GM21526 (cell line): ENCODE measurements at regions not wholly inside any gene's neighbourhood (a gene's known extent, or its start where the extent isn't known, plus 50 kb on each side); places are given as distances from the start of the nearest gene placed in this dataset.
A peak's percentile ranks its signal among the peaks of the same experiment; 100 is the strongest.

Source experiments
- ATAC-seq: cut with Tn5 transposase; IDR thresholded peaks from one replicate; pipeline ENCODE4 v1.9.1; 2021; ENCODE audit warnings: moderate library complexity; ENCODE audit not compliant: unreplicated experiment, low FRiP score

DNA sequence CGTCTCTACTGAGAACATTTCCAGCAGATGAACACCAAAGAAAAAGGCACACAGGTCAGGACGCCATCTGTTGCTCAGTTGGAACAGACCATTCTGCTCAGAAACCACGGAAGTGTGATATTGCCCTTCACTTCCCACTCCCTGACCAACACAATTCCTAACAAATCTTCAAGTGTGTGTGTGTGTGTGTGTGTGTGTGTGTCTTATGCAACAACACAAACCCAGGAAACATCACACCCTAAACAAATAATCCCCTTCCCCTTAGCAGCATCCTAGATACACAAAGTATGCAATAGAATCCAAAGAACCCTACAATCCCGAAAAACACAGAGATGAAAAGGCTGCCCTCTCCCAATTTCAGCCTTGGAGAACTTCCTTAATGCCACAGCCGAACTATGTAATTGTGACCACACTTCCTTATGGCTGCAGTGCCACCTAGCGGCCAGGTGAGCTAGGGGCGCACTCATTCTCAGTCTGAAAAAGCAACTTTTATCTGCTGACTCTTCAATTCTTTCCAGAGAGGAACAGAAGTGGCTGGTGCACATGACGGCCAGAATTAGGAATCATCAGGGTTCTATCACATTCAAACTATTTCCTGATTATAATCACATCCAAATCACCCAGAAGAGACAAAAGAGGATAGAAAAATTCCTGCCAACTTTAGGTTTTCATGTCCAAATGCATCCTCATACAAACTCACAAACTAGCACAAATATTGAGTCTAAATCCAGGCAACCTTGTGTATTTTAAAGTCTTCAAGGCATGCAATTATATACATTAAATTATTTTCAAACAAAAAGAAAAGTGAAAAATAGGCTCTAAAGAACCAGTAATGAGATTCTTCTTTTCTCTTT lies 164.9 kb downstream of the DHX15 start:
- peak; percentile 89 for ATAC-seq

DNA sequence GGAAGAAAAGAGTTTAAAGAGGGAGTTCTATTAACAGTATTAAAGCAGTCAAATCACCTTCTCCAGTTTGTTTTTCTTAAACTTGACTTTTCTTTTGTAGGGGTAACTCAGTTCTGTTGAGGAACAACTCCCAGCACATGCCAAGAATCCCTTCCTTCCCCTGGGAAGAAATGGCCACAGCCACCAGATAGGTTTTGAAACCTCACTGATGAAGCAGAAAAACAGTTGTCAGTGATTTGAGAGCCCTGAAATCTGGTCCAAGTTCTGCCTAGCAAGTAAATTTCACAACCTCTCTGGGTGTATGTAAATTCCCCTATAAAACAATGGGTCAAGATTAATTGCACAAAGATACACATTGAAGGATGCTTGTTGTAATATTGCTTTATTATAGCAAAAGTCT lies 167.1 kb downstream of the DHX15 start:
- ATAC-seq: no peak

DNA sequence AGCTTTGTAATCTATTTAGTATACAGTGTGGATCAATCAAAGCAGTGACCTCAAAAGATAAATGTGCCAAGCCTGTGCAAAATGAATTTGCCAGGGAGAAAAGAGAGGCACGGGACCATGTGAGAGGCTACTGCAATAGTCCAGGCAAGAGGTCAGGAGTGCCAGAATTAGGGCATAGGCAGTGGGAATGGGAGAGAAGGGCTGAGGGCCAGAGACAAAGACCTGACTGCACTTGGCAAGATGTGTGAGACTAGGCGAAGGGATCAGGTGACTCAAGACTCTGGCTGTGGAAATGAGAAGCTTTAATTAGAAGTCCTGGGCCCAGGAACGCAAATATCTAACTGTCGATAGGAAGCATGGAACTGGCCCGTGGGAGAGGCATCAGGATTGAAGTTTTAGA lies 168.1 kb downstream of the DHX15 start:
- no peak for ATAC-seq

DNA sequence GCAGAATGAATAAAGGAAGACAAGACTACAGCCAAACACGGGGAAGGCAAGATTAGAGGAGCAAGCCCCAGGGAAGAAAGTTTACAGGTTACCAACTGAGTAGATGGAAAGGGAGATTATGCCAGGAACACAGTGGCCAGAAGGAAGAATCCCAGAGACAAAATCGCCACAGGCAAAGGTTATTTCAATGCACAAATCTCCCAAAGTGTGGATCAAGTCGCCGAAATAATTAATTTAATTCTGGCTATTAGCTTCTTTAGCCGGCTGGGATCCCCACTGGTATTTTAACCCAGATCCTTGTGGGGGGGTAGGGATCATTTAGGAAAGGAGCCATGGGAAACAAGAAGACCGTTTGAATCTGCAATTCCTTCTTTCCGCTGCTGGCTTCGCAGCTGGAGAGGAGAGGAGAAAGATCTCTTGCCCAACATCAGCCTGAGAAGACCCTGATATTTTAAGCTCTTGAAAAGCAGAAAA lies 171.0 kb downstream of the DHX15 start:
- no peak for ATAC-seq

DNA sequence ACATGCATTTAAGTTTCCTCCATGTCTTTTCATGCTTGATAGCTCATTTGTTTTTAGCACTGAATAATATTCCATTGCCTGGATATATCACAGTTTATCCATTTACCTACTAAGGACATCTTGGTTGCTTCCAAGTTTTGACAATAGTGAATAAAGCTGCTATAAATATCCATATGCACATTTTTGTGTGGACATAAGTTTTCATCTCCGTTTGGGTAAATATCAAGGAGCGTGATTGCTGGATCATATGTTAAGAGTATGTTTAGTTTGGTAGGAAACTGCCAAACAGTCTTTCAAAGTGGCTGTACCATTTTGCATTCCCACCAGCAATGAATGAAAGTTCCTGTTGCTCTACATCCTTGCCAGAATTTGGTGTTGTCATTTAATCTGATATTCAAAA lies 172.5 kb downstream of the DHX15 start:
- no peak for ATAC-seq

DNA sequence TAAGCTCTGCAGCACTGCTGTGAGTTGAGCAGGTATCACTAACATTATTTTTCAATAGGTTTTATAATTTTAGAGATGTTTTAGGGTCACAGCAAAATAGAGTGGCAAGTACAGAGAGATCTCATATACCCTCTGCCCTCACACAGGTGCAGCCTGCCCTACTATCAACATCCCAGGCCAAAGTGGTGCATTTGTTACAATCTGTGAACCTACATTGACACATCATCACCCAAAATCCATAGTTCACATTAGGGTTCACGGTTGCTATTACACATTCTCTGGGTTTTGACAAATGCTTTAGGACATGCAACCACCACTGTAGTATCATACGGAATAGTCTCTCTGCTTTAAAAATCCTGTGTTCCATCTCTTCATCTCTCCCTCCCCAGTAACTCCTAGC lies 173.1 kb downstream of the DHX15 start:
- ATAC-seq: no peak

DNA sequence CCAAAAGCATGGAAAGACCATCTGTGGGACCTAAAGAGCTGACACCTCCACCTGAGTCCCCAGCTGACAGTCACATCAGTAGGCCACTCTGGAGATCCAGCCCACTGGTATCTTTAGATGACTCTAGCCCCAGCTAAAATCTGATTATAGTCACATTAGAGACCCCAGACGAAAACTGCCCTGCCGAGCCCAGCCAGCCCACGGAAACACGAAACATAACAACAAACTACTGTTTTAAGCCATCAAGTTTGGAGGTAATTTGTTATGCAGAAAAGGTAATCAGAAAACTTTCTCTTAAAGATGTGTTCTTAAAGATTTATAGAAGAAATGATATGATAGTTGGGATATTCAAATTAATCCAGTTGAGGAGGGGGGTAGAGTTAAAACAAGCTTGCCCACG lies 175.7 kb downstream of the DHX15 start:
- ATAC-seq: no peak

DNA sequence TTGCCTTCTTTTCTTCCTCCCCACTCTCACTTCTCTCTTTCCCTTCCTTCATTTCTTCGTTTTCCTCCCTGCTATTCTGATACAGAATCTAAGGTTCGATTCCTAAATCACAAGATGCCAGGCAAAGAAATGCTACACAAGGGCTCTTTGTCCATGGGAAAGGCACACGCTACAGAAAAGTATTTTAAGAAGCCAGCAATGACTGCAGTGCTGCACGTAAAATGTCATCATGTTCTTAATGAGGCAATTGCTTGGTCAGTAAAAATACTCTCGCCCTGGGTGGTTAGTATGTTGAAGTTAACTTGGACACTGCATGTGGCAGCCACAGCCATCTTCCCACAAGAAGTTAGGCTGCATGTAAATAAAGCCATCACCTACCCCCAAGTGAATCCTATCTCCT lies 178.4 kb downstream of the DHX15 start:
- no peak for ATAC-seq

DNA sequence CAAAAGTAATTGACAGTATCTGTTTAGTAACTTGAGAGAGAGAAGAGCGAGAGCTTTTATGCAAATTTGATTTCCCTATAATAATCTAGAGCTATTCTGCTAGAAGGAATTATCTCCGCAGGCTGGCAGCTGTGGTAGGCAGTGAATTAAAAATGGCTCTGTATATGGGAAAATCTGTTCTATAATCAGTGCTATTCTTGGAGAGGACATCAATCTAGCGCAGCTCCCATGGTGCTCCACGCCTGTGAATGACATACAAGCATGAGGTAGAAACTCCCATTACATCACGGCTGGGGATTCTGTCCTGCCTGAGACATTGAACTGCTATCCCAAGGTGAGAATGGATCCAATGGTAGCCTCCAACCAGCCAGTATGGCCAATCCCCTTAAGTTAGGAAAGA lies 179.0 kb downstream of the DHX15 start:
- ATAC-seq: no peak

DNA sequence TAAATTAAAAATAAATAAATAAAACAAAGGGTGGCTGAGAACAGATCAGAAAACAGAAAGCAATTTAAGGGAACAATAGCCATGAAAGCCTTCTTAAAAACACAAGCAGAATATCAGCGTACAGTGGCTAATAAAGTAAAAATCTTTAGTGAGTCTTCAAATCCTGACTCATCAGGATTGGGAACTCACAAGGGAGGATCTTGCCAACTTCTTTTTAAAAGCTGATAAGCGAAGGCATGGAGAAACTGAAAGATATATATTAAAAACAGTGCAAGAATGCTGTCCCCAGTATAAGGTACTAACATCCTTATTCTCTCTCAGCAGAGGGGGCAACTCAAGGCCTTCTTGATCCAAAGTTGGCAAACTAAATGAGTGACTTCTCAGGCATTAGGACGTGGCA lies 180.1 kb downstream of the DHX15 start:
- ATAC-seq: no peak

DNA sequence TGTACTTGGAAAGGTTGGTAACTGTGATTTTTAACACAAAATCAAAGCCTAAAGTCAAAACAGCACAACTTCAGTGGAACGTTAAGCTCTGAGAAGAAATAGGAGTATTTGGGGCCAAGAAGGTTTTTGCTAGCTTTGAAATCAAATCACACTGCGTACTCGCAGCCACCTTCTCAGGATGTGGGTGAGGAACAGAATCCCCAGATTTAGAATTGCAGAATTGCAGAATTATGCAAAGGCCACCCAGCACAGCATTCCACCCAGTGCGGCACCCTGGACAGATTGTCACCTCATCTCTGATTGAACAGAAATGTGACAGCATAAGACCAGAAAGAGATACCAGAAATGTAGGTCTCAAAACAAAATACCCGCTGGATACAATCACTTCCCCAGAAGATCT lies 181.1 kb downstream of the DHX15 start:
- no peak for ATAC-seq

DNA sequence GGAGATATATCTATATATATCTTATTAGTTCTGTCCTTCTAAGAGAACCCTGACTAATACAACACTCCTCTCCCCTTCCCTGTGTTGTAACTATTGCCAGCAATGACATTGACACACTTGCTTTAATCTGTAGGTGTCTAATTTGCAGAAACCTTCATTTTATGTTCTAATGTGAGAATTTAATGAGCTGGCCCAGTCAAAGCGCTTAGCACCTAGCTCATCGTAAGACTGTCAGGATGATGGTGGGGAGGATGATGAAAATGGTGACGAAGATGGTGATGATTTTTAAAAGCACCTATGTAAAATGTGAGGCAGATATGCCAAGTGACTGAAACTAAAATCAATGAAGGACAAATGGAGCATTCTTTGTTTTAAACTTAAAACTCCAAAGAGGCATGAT lies 183.8 kb downstream of the DHX15 start:
- ATAC-seq: no peak

DNA sequence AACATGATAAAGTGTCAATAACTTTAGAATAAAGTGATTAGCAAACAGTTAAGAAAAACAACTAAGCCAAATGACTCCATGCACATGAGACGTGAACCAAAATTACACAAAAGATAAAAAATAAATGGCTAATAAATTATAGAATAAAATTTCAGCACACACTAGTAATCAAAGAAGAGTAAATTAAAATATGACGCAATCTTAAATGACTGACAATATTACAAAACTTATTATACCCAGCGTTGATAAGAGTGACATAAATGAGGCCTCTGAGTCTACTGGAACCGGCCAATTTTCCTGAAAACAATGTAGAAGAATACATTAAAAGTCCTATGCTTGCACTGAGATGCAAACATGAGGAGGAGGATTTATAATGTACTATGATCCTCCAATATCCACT lies 187.4 kb downstream of the DHX15 start:
- no peak for ATAC-seq

DNA sequence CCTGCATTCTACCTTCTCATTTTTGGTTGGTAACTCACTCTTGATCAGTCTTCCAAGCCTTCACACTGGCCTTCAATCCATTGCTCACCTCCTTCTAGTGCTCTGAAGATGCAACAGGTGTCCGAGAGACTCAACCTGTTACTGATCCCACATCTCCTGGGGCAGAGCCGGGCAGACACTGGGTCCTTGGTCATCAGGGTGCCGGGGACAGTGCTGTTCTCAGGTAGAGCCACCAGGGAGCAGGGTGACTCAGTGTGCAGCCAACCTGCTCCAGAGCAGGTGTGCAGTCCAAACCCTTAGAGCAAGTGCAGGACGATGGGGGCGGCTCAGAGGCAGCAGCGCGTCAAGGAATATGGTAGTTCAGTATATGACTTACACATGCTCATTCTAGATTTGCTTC lies 188.4 kb downstream of the DHX15 start:
- ATAC-seq: no peak

DNA sequence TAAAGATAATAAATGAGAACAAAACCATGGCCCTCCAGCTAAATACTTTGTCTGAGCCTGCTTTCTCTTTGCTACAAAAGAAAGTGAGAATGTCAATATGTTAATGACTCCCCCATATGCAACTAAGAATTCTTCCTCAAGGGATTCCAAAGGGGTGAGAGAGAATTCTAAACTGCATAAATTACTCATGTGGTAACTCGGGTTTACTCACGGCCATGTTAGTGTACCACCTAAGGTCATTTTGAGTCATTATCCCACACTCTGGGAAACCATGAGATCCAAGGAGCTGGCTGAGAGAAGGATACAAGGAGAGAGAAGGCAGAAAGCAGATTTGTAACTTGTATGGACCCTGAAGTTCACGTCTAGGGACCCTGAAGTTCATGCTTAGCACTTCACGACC lies 190.3 kb downstream of the DHX15 start:
- no peak for ATAC-seq

DNA sequence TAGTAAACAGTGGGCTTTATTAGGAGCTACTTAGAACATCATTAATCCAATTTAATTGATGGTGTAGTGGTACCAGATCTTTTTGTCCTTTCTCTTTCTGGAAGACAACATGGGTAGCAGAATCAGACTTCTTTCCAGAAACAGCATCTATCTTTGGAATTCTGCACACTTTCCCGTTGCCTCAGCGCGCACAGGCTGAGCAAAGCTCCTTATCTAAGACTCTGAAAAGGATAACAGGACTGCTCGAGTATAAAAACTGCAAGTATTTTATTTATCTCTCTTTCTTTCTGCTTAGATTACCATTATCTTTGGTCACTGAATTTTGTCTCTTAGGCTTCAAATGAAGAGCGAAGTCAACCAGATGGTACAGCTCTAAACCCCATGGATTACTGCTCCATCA lies 191.7 kb downstream of the DHX15 start:
- ATAC-seq: no peak

DNA sequence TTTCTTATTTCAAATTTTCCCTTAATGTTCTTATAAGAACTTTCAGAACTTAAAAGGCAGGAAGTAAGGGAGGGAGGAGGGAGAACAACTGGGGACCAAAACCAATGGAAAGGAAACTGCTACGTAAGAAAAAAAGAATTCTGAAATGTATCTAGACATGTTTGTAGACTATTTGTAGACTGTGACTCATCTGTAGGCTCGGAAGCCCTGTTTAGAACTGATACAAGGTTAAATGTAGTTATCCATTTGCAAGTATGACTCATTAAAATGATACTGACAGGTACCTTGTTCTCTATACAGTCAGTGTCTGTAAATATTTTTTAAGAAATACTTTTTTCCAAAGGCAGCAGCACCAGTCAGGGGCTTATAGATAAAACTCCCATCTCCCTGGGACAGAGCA lies 202.0 kb downstream of the DHX15 start:
- no peak for ATAC-seq

DNA sequence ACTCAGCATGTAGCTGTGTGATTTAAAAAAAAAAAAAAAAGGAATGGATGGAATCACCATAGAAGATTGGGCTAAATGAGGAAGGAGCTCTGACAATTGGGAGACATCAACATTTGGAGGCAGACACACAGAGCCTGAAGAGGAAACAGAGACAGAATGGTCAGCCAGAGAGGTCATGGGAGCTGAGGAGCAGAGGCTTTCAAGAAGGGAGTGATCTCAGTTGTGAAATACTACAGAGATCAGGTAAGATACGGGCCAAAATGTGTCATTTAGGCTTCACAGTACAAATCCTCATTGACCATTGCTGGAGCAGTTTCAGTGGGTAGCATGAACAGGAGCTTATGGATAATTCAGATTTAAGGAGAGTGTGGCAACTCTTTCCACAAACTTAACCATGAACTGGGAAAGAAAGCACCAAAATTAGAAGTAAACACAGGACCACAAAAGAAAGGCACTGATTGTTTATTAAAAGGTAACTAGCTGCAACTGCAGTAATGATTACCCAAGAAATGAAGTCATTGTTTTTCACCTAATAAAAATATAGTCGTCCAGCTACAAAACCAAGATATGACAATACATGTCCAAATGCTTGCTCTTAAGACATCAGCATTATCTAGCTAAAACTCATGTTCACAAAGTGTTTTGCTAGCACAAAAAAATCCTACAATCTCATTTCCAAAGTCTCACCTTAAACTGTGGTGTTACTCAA lies 203.2 kb downstream of the DHX15 start:
- no peak for ATAC-seq

DNA sequence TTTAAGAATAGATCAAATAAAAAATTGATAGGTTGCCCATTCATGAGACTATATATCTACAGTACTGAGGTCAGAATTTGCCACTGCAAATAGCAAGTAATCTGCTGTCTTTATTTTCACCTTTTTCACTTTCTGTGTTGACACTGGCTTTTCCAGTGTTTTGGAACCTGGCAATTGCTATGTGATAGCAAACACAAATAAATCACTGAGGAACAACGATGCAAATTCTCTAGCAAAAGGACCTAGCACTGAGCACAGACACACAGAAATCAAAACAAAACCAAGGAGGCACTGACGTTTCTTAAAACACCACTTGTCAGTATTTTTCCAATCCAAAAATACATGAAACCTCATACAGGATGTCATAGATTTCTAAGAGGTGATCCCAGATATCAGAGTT lies 210.7 kb downstream of the DHX15 start:
- ATAC-seq: no peak

DNA sequence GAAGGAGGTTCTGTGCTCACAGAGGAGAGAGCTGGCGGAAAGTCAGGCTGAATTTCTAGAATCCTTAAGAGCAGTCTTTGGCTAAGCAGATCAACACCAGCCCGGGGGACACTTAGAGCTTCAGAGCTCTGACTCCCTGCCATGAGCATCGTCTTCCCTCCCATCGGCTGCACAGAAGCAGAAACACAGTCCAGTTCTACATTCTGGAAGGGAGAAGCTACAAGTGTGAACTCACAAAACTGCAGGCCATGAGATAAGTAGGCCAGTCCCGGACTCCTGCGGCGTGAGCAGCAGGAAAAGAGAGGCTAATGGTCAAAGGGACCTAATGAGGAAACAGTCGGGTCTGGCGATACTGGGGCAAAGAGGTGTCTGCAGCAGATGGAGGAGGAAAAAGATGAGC lies 211.5 kb downstream of the DHX15 start:
- ATAC-seq: no peak

DNA sequence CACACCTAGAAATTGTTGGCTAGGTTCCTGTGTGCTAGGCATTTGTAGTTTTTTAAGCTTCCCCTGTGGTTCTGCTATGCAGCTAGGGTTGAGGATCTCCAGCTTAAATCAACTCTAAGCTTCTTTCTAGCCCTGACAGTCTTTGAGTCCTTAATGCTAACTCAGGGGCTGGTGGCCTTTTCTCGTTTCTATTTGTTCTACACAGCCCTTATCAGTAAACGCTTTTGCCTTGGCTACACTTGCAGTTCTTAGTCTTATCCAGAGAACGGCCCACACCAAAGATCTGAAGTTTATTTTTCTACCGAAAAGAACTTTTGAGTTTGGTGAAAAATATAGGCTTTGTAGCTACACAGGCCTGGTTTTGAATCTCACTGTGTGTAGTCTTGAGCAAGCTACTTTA lies 212.0 kb downstream of the DHX15 start:
- no peak for ATAC-seq

DNA sequence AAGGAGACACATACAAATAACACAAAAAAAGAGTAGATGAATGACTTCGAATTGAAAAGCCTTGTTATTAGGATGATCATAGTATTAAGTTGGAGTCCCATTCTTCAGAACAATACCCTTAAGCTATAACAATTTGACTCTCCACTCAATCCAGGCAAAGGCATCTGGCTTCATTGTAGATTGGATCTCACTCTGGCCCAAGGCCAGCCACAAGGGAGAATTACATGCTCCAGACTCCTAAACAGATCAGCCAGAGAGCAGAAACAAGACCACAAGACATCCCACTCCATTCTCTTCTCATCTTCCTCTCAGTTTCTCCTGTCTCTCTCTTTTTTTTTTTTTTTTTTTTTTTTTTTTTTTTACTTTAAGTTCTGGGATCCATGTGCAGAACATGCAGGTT lies 213.9 kb downstream of the DHX15 start:
- ATAC-seq: no peak
